A549 (cell line): ENCODE measurements at regions not wholly inside any gene's neighbourhood (a gene's known extent, or its start where the extent isn't known, plus 50 kb on each side); places are given as distances from the start of the nearest gene placed in this dataset.

Source experiments
- ATAC-seq, 2 experiments: fragments of 200-7000 bp in 1 of 2; fragments of >200 bp in 1 of 2; cut with Nextera tagmentation in 1 of 2; cut with Tn5 transposase in 1 of 2; 3 replicates each; pipeline versions ENCODE4 v1.8.0 to v1.9.1; 2018 to 2020; ENCODE audit warnings: mild to moderate bottlenecking in 1 of 2, moderate library complexity in 1 of 2
- CTCF ChIA-PET: fragments of 300-600 bp; sonication (Branson Sonifier 250); formaldehyde crosslinking; extraction: SDS; loops from one replicate; lab custom pipeline; 2021; ENCODE audit warnings: antibody characterized with exemption, inconsistent platforms; lab: Yijun Ruan, JAX
- POLR2A ChIA-PET: fragments of 350-600 bp; formaldehyde crosslinking; extraction: SDS; loops from one replicate; lab custom pipeline; 2021; ENCODE audit warnings: antibody characterized with exemption, inconsistent platforms; lab: Yijun Ruan, JAX
- DNase-seq, 2 experiments: peaks; one replicate each; pipeline versions ENCODE4 v3.0.0 to v3.0.0-alpha.2; 2011 to 2016; ENCODE audit warnings: low read depth in 1 of 2, low spot score in 1 of 2
- FAIRE-seq: peaks from 2 replicates; lab custom pipeline; 2011; peaks lifted over from hg19 to GRCh38; lab: Jason Lieb, UNC
- H3K27ac ChIP-seq, 2 experiments: fragments of >200 bp; sonication (Bioruptor Twin); formaldehyde crosslinking; 3 replicates each; pipeline ENCODE4 v1.5.1; 2016 to 2017
- H3K4me1 ChIP-seq: fragments of >200 bp; sonication (Bioruptor Twin); formaldehyde crosslinking; 3 replicates; pipeline ENCODE4 v1.6.1; 2016
- H3K4me2 ChIP-seq: fragments of >200 bp; sonication (Bioruptor Twin); formaldehyde crosslinking; 3 replicates; pipeline ENCODE4 v1.6.1; 2016
- H3K4me3 ChIP-seq: fragments of >200 bp; sonication (Bioruptor Twin); formaldehyde crosslinking; 3 replicates; pipeline ENCODE4 v1.5.1; 2016
- H3K9me3 ChIP-seq: fragments of >200 bp; sonication (Bioruptor Twin); formaldehyde crosslinking; 3 replicates; pipeline ENCODE4 v1.6.1; 2016
- CBX2 ChIP-seq: fragments of 200-600 bp; sonication (generic); IDR thresholded peaks from 2 replicates; pipeline ENCODE4 v1.6.1; 2016; ENCODE audit warnings: low read depth, mild to moderate bottlenecking, borderline replicate concordance
- CHD4 ChIP-seq: fragments of 200-600 bp; sonication (generic); IDR thresholded peaks from 2 replicates; pipeline ENCODE4 v1.6.1; 2016; ENCODE audit warnings: antibody characterized with exemption, mild to moderate bottlenecking, borderline replicate concordance
- EP300 ChIP-seq, 2 experiments: fragments of >200 bp; sonication (Bioruptor Twin); formaldehyde crosslinking; IDR thresholded peaks; 2 replicates in 1 of 2; 3 replicates in 1 of 2; pipeline ENCODE4 v1.6.1; 2016 to 2017
- ESRRA ChIP-seq: fragments of 150-350 bp; IDR thresholded peaks from 2 replicates; pipeline ENCODE4 v1.6.1; 2014; ENCODE audit warnings: mild to moderate bottlenecking, low read length, borderline replicate concordance
- FOSL2 ChIP-seq, 2 experiments: fragments of 450-650 bp in 1 of 2; fragments of >200 bp in 1 of 2; sonication (Bioruptor Twin) in 1 of 2; formaldehyde crosslinking; IDR thresholded peaks; 2 replicates each; pipeline versions ENCODE4 v1.5.0 to v1.6.1; 2016 to 2020; ENCODE audit warnings: mild to moderate bottlenecking in 1 of 2, moderate library complexity in 1 of 2
- GATA3 ChIP-seq: IDR thresholded peaks from 2 replicates; pipeline ENCODE4 v1.6.1; 2012; ENCODE audit warnings: borderline replicate concordance
- HDAC2 ChIP-seq: fragments of 200-600 bp; sonication (generic); IDR thresholded peaks from 2 replicates; pipeline ENCODE4 v1.6.1; 2016
- HOXA7 ChIP-seq: fragments of 250-450 bp; sonication (Bioruptor Pico); IDR thresholded peaks from 2 replicates; pipeline ENCODE4 v1.5.0; 2020; ENCODE audit warnings: mild to moderate bottlenecking, moderate library complexity
- MAFK ChIP-seq: fragments of 450-650 bp; IDR thresholded peaks from 2 replicates; pipeline ENCODE4 v1.6.1; 2014; ENCODE audit not compliant: partially characterized antibody
- MAZ ChIP-seq: fragments of 150-350 bp; IDR thresholded peaks from 2 replicates; pipeline ENCODE4 v1.6.1; 2014; ENCODE audit warnings: antibody characterized with exemption, low read depth, low read length, borderline replicate concordance
- MYC ChIP-seq: IDR thresholded peaks from 2 replicates; pipeline ENCODE4 v1.6.1; 2012; ENCODE audit warnings: mild to moderate bottlenecking, inconsistent platforms, low read length, improper control_type of control experiment, borderline replicate concordance
- NFE2L2 ChIP-seq: fragments of 150-350 bp; conservative IDR thresholded peaks from 2 replicates; pipeline ENCODE4 v1.6.1; 2014; ENCODE audit warnings: low read length
- POLR2AphosphoS2 ChIP-seq: conservative IDR thresholded peaks from 2 replicates; pipeline ENCODE4 v1.6.1; 2012; ENCODE audit warnings: low read length, improper control_type of control experiment, inconsistent platforms
- RCOR1 ChIP-seq: fragments of 150-350 bp; IDR thresholded peaks from 2 replicates; pipeline ENCODE4 v1.6.1; 2014; ENCODE audit warnings: antibody characterized with exemption, low read length, low read depth
- RNF2 ChIP-seq: fragments of 200-600 bp; sonication (generic); IDR thresholded peaks from 2 replicates; pipeline ENCODE4 v1.6.1; 2016; ENCODE audit warnings: low read depth, mild to moderate bottlenecking, antibody characterized with exemption, moderate library complexity, borderline replicate concordance
- SMC3 ChIP-seq: fragments of >200 bp; sonication (Bioruptor Twin); formaldehyde crosslinking; IDR thresholded peaks from 3 replicates; pipeline ENCODE4 v1.6.1; 2018; ENCODE audit warnings: inconsistent platforms
- TFCP2L1 ChIP-seq: fragments of 250-450 bp; sonication (Bioruptor Pico); IDR thresholded peaks from 2 replicates; pipeline ENCODE4 v1.5.0; 2021; ENCODE audit warnings: mild to moderate bottlenecking
- ZFP36 ChIP-seq: fragments of 450-650 bp; IDR thresholded peaks from 2 replicates; pipeline ENCODE4 v1.6.1; 2014; ENCODE audit warnings: borderline replicate concordance; ENCODE audit not compliant: partially characterized antibody
- ZSCAN20 ChIP-seq: fragments of 250-450 bp; sonication (Bioruptor Pico); IDR thresholded peaks from 2 replicates; pipeline ENCODE4 v1.8.0; 2022; ENCODE audit warnings: mild to moderate bottlenecking, moderate library complexity
- WGBS: methylation state at CpG from one replicate; pipeline ENCODE4 v1.1.6; 2017; ENCODE audit errors: missing lambda C conversion rate; 5-methylcytosine and 5-hydroxymethylcytosine counted together
- TF ChIP-seq, protein P1 (sequence below): IDR thresholded peaks from 2 replicates; pipeline ENCODE4 v1.6.1; 2012
- TF ChIP-seq, protein P2 (sequence below): fragments of 450-650 bp; IDR thresholded peaks from 2 replicates; pipeline ENCODE4 v1.6.1; 2014; ENCODE audit warnings: antibody characterized with exemption
- TF ChIP-seq, protein P3 (sequence below): IDR thresholded peaks from 2 replicates; pipeline ENCODE4 v1.6.1; 2012

GRCh38 chr13:54317722-54318121, 1289.1 kb downstream of the OLFM4 start:
- no peak for DNase-seq
- ChIA-PET CTCF (no interaction called here), POLR2A (no interaction called here)
- TF ChIP-seq ZFP36, result no peak
- no peak for TF ChIP-seq TFCP2L1 (CRISPR knock-in tag)
- TF ChIP-seq, protein P1, sequence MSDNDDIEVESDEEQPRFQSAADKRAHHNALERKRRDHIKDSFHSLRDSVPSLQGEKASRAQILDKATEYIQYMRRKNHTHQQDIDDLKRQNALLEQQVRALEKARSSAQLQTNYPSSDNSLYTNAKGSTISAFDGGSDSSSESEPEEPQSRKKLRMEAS, result no peak
- TF ChIP-seq SMC3, result no peak
- TF ChIP-seq, protein P2, sequence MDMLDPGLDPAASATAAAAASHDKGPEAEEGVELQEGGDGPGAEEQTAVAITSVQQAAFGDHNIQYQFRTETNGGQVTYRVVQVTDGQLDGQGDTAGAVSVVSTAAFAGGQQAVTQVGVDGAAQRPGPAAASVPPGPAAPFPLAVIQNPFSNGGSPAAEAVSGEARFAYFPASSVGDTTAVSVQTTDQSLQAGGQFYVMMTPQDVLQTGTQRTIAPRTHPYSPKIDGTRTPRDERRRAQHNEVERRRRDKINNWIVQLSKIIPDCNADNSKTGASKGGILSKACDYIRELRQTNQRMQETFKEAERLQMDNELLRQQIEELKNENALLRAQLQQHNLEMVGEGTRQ, result no peak
- TF ChIP-seq MAFK, result no peak
- TF ChIP-seq NFE2L2, result no peak
- TF ChIP-seq RNF2, result no peak
- TF ChIP-seq, protein P3, sequence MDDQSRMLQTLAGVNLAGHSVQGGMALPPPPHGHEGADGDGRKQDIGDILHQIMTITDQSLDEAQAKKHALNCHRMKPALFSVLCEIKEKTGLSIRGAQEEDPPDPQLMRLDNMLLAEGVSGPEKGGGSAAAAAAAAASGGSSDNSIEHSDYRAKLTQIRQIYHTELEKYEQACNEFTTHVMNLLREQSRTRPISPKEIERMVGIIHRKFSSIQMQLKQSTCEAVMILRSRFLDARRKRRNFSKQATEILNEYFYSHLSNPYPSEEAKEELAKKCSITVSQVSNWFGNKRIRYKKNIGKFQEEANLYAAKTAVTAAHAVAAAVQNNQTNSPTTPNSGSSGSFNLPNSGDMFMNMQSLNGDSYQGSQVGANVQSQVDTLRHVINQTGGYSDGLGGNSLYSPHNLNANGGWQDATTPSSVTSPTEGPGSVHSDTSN, result no peak
- TF ChIP-seq HDAC2, result no peak
- TF ChIP-seq MYC, result no peak
- no peak for TF ChIP-seq CBX2
- Histone ChIP-seq H3K4me2 (no peak overlapping the region), H3K4me1 (no peaks in the 10 kb centered on the region), H3K9me3 (no peaks in the 10 kb centered on the region), H3K27ac (no peak overlapping the region), H3K4me3 (no peak overlapping the region)
- no peak for FAIRE-seq
- ATAC-seq, result no peak
- WGBS, result 0% methylated on average over 1 of the region's 8 CpGs

GRCh38 chr13:54337540-54337939, 1308.9 kb downstream of the OLFM4 start:
- DNase-seq (no peak), FAIRE-seq (no peak), ATAC-seq (no peak)
- H3K4me2 ChIP-seq, result no peak overlapping the region
- no peak overlapping the region for H3K4me3 ChIP-seq
- no peaks in the 10 kb centered on the region for H3K9me3 ChIP-seq
- H3K27ac ChIP-seq, result no peak overlapping the region
- ChIA-PET POLR2A (no interaction called here), CTCF (interaction anchor here (0.9 kb wide), 1 partner anchor 17 kb away, joined by 3 read pairs; no protein-coding TSS in a partner anchor)
- no peaks in the 10 kb centered on the region for H3K4me1 ChIP-seq
- no peak for TF ChIP-seq ZSCAN20 (CRISPR knock-in tag)
- TF ChIP-seq POLR2AphosphoS2, result no peak
- no peak for TF ChIP-seq FOSL2 (IDR thresholded peaks at IDR 0.05)
- TF ChIP-seq FOSL2 (CRISPR knock-in tag; IDR thresholded peaks at IDR 0.05), result no peak
- no peak for TF ChIP-seq RCOR1
- no peak for TF ChIP-seq HOXA7 (CRISPR knock-in tag)
- no peak for TF ChIP-seq MAZ
- TF ChIP-seq, protein P2, result no peak

DNA sequence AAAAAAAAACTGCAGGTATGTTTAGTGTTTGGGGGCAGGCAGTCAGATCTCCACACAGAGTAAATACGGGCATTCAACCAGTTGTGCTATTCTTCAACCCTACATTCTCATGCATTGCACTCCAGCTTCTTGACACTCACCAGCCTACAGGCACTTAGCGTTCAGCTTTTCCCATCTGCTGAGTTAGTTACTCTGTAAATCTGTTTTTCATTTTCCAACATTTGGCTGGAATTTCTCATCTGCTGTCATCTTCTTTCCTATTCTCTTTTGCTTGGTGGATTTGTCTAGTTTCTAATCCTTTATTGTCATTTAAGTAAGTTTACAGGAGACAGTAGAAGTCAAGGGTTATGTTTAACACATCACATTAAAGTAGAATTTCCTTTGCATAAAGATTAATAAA, 1318.9 kb downstream of the OLFM4 start:
- ChIA-PET POLR2A (no interaction called here), CTCF (no interaction called here)
- WGBS, result 36% methylated on average over 2 of the region's 2 CpGs
- Histone ChIP-seq H3K27ac (no peak overlapping the region), H3K4me2 (no peak overlapping the region), H3K4me3 (no peak overlapping the region), H3K4me1 (no peaks in the 10 kb centered on the region), H3K9me3 (no peaks in the 10 kb centered on the region)
- no peak for TF ChIP-seq ZSCAN20 (CRISPR knock-in tag)
- no peak for TF ChIP-seq ESRRA
- no peak for TF ChIP-seq CBX2
- TF ChIP-seq NFE2L2, result no peak
- TF ChIP-seq EP300 (IDR thresholded peaks at IDR 0.05), result no peak
- TF ChIP-seq RCOR1, result no peak
- TF ChIP-seq GATA3, result no peak
- TF ChIP-seq, protein P2, result no peak
- TF ChIP-seq CHD4, result no peak
- ATAC-seq (no peak), FAIRE-seq (no peak), DNase-seq (no peak)
